ENCODE measurements at regions not wholly inside any gene's neighbourhood (a gene's known extent, or its start where the extent isn't known, plus 50 kb on each side); places are given as distances from the start of the nearest gene placed in this dataset.

DNA sequence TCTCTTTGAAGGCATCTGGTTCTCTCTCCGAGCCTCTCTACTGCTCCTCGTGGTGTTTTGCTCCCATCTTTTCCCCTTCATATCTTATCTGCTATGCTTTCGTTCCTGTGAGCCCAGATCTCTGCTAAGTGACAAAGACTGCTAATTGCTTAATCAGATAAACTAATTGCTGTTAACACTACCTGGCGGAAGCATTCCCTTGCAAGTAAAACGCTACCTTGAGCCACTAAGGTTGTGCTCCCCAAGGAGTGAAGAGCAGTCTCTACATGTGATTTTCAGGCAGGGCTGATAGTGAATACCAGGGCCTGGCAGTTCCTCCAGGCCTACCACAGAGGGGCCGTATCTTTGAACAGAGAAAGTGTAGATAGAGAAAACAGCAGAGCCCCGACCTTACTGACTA is 244.0 kb upstream of the GATB start:
- TF ChIP-seq, protein P1, sequence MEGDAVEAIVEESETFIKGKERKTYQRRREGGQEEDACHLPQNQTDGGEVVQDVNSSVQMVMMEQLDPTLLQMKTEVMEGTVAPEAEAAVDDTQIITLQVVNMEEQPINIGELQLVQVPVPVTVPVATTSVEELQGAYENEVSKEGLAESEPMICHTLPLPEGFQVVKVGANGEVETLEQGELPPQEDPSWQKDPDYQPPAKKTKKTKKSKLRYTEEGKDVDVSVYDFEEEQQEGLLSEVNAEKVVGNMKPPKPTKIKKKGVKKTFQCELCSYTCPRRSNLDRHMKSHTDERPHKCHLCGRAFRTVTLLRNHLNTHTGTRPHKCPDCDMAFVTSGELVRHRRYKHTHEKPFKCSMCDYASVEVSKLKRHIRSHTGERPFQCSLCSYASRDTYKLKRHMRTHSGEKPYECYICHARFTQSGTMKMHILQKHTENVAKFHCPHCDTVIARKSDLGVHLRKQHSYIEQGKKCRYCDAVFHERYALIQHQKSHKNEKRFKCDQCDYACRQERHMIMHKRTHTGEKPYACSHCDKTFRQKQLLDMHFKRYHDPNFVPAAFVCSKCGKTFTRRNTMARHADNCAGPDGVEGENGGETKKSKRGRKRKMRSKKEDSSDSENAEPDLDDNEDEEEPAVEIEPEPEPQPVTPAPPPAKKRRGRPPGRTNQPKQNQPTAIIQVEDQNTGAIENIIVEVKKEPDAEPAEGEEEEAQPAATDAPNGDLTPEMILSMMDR (IDR thresholded peaks at IDR 0.05), result no peak
- no peak for TF ChIP-seq ZFX (IDR thresholded peaks at IDR 0.05; ENCODE audit: borderline replicate concordance)

Measured in 22Rv1 (cell line).